ENCODE measurements at regions not wholly inside any gene's neighbourhood (a gene's known extent, or its start where the extent isn't known, plus 50 kb on each side); places are given as distances from the start of the nearest gene placed in this dataset.

GRCh38 chr5:175015028-175015685 is 290.8 kb downstream of the MSX2 start:
- 97% methylated on average over 4 of the region's 5 CpGs for WGBS (ENCODE audit: insufficient coverage)
- peaks cover 0 to 5% (median 0%) of the 10 kb centered on the region in 5 experiments for H3K27me3 ChIP-seq (replicated peaks in 2 of 5; ENCODE audit: control insufficient read depth in 4 of 5, insufficient read depth in 5 of 5, low read length in 4 of 5)
- no peak overlapping the region for H3K27ac ChIP-seq (ENCODE audit: insufficient read depth in 1 of 2, low read depth in 1 of 2, low read length in 2 of 2, poor library complexity in 1 of 2, severe bottlenecking in 2 of 2)
- H3K4me1 ChIP-seq (ENCODE audit: control extremely low read depth in 1 of 4, control insufficient read depth in 4 of 4, insufficient read depth in 4 of 4, low read length in 3 of 4) = no peaks in the 10 kb centered on the region
- no peak overlapping the region for H3K4me3 ChIP-seq (ENCODE audit: control insufficient read depth in 1 of 7, extremely low read depth in 1 of 7, insufficient read depth in 4 of 7, low read depth in 2 of 7, low read length in 6 of 7)
- H3K9me3 ChIP-seq (ENCODE audit: control extremely low read depth in 1 of 5, control insufficient read depth in 4 of 5, insufficient read depth in 2 of 5, low read depth in 1 of 5, low read length in 4 of 5) = no peaks in the 10 kb centered on the region
- POLR2A ChIA-PET = no interaction called here
- H3K36me3 ChIP-seq (ENCODE audit: control insufficient read depth in 4 of 4, insufficient read depth in 4 of 4, low read length in 3 of 4) = no peaks in the 10 kb centered on the region
- CTCF ChIA-PET = no interaction called here
- DNase-seq = no peak

GRCh38 chr5:175013251-175013650 is 288.9 kb downstream of the MSX2 start:
- Histone ChIP-seq H3K4me1 (ENCODE audit: control extremely low read depth in 1 of 4, control insufficient read depth in 4 of 4, insufficient read depth in 4 of 4, low read length in 3 of 4) (no peaks in the 10 kb centered on the region), H3K4me3 (ENCODE audit: control insufficient read depth in 1 of 7, extremely low read depth in 1 of 7, insufficient read depth in 4 of 7, low read depth in 2 of 7, low read length in 6 of 7) (no peak overlapping the region), H3K27me3 (replicated peaks in 2 of 5; ENCODE audit: control insufficient read depth in 4 of 5, insufficient read depth in 5 of 5, low read length in 4 of 5) (peaks cover 0 to 5% (median 0%) of the 10 kb centered on the region in 5 experiments), H3K27ac (ENCODE audit: insufficient read depth in 1 of 2, low read depth in 1 of 2, low read length in 2 of 2, poor library complexity in 1 of 2, severe bottlenecking in 2 of 2) (no peak overlapping the region), H3K9me3 (ENCODE audit: control extremely low read depth in 1 of 5, control insufficient read depth in 4 of 5, insufficient read depth in 2 of 5, low read depth in 1 of 5, low read length in 4 of 5) (no peaks in the 10 kb centered on the region), H3K36me3 (ENCODE audit: control insufficient read depth in 4 of 4, insufficient read depth in 4 of 4, low read length in 3 of 4) (no peaks in the 10 kb centered on the region)
- CTCF ChIA-PET = no interaction called here
- 62% methylated on average over 3 of the region's 4 CpGs for WGBS (ENCODE audit: insufficient coverage)
- DNase-seq = no peak
- POLR2A ChIA-PET = no interaction called here

- DNase-seq = no peak
- CTCF ChIA-PET = interaction anchor here (1.6 kb wide), 1 partner anchor 11 kb away, joined by 3 read pairs; no protein-coding TSS in a partner anchor
- no peaks in the 10 kb centered on the region for H3K4me1 ChIP-seq (ENCODE audit: control extremely low read depth in 1 of 4, control insufficient read depth in 4 of 4, insufficient read depth in 4 of 4, low read length in 3 of 4)
- no peaks in the 10 kb centered on the region for H3K9me3 ChIP-seq (ENCODE audit: control extremely low read depth in 1 of 5, control insufficient read depth in 4 of 5, insufficient read depth in 2 of 5, low read depth in 1 of 5, low read length in 4 of 5)
- 59% methylated on average over 6 of the region's 8 CpGs for whole genome bisulfite sequencing (ENCODE audit: insufficient coverage)
- H3K27ac ChIP-seq (ENCODE audit: insufficient read depth in 1 of 2, low read depth in 1 of 2, low read length in 2 of 2, poor library complexity in 1 of 2, severe bottlenecking in 2 of 2) = no peak overlapping the region
- POLR2A ChIA-PET = no interaction called here
- peaks cover 0 to 5% (median 0%) of the 10 kb centered on the region in 5 experiments for H3K27me3 ChIP-seq (replicated peaks in 2 of 5; ENCODE audit: control insufficient read depth in 4 of 5, insufficient read depth in 5 of 5, low read length in 4 of 5)
- no peak overlapping the region for H3K4me3 ChIP-seq (ENCODE audit: control insufficient read depth in 1 of 7, extremely low read depth in 1 of 7, insufficient read depth in 4 of 7, low read depth in 2 of 7, low read length in 6 of 7)
- no peaks in the 10 kb centered on the region for H3K36me3 ChIP-seq (ENCODE audit: control insufficient read depth in 4 of 4, insufficient read depth in 4 of 4, low read length in 3 of 4)
These were observed 287.9 kb downstream of the MSX2 start for GRCh38 chr5:175012267-175012666.

GRCh38 chr5:175003531-175003930 is 279.1 kb downstream of the MSX2 start:
- no peak overlapping the region for H3K4me3 ChIP-seq (ENCODE audit: control insufficient read depth in 1 of 7, extremely low read depth in 1 of 7, insufficient read depth in 4 of 7, low read depth in 2 of 7, low read length in 6 of 7)
- no peak for DNase-seq
- no peaks in the 10 kb centered on the region for H3K36me3 ChIP-seq (ENCODE audit: control insufficient read depth in 4 of 4, insufficient read depth in 4 of 4, low read length in 3 of 4)
- WGBS (ENCODE audit: insufficient coverage) = 100% methylated on average over 2 of the region's 2 CpGs
- ChIA-PET CTCF (no interaction called here), POLR2A (no interaction called here)
- H3K4me1 ChIP-seq (ENCODE audit: control extremely low read depth in 1 of 4, control insufficient read depth in 4 of 4, insufficient read depth in 4 of 4, low read length in 3 of 4) = no peaks in the 10 kb centered on the region
- H3K9me3 ChIP-seq (ENCODE audit: control extremely low read depth in 1 of 5, control insufficient read depth in 4 of 5, insufficient read depth in 2 of 5, low read depth in 1 of 5, low read length in 4 of 5) = peaks cover 0 to 6% (median 0%) of the 10 kb centered on the region in 5 experiments
- H3K27me3 ChIP-seq (replicated peaks in 2 of 5; ENCODE audit: control insufficient read depth in 4 of 5, insufficient read depth in 5 of 5, low read length in 4 of 5) = peaks cover 0 to 5% (median 0%) of the 10 kb centered on the region in 5 experiments
- no peak overlapping the region for H3K27ac ChIP-seq (ENCODE audit: insufficient read depth in 1 of 2, low read depth in 1 of 2, low read length in 2 of 2, poor library complexity in 1 of 2, severe bottlenecking in 2 of 2)

GRCh38 chr5:175001876-175002645 is 277.7 kb downstream of the MSX2 start:
- no peak for DNase-seq
- peaks cover 0 to 5% (median 0%) of the 10 kb centered on the region in 5 experiments for H3K27me3 ChIP-seq (replicated peaks in 2 of 5; ENCODE audit: control insufficient read depth in 4 of 5, insufficient read depth in 5 of 5, low read length in 4 of 5)
- POLR2A ChIA-PET = no interaction called here
- 80% methylated on average over 10 of the region's 11 CpGs for WGBS (ENCODE audit: insufficient coverage)
- no peaks in the 10 kb centered on the region for H3K36me3 ChIP-seq (ENCODE audit: control insufficient read depth in 4 of 4, insufficient read depth in 4 of 4, low read length in 3 of 4)
- no peak overlapping the region for H3K4me3 ChIP-seq (ENCODE audit: control insufficient read depth in 1 of 7, extremely low read depth in 1 of 7, insufficient read depth in 4 of 7, low read depth in 2 of 7, low read length in 6 of 7)
- H3K9me3 ChIP-seq (ENCODE audit: control extremely low read depth in 1 of 5, control insufficient read depth in 4 of 5, insufficient read depth in 2 of 5, low read depth in 1 of 5, low read length in 4 of 5) = peaks cover 0 to 8% (median 2%) of the 10 kb centered on the region in 5 experiments
- no peak overlapping the region for H3K27ac ChIP-seq (ENCODE audit: insufficient read depth in 1 of 2, low read depth in 1 of 2, low read length in 2 of 2, poor library complexity in 1 of 2, severe bottlenecking in 2 of 2)
- CTCF ChIA-PET = interaction anchor here (1.0 kb wide), 1 partner anchor 10 kb away, joined by 3 read pairs; no protein-coding TSS in a partner anchor
- no peaks in the 10 kb centered on the region for H3K4me1 ChIP-seq (ENCODE audit: control extremely low read depth in 1 of 4, control insufficient read depth in 4 of 4, insufficient read depth in 4 of 4, low read length in 3 of 4)

GRCh38 chr5:175001311-175001710 is 276.9 kb downstream of the MSX2 start:
- WGBS (ENCODE audit: insufficient coverage) = 50% methylated on average over 2 of the region's 2 CpGs
- H3K4me1 ChIP-seq (ENCODE audit: control extremely low read depth in 1 of 4, control insufficient read depth in 4 of 4, insufficient read depth in 4 of 4, low read length in 3 of 4) = no peaks in the 10 kb centered on the region
- POLR2A ChIA-PET = no interaction called here
- no peak overlapping the region for H3K27ac ChIP-seq (ENCODE audit: insufficient read depth in 1 of 2, low read depth in 1 of 2, low read length in 2 of 2, poor library complexity in 1 of 2, severe bottlenecking in 2 of 2)
- H3K36me3 ChIP-seq (ENCODE audit: control insufficient read depth in 4 of 4, insufficient read depth in 4 of 4, low read length in 3 of 4) = no peaks in the 10 kb centered on the region
- DNase-seq = no peak
- H3K27me3 ChIP-seq (replicated peaks in 2 of 5; ENCODE audit: control insufficient read depth in 4 of 5, insufficient read depth in 5 of 5, low read length in 4 of 5) = peaks cover 0 to 5% (median 0%) of the 10 kb centered on the region in 5 experiments
- H3K9me3 ChIP-seq (ENCODE audit: control extremely low read depth in 1 of 5, control insufficient read depth in 4 of 5, insufficient read depth in 2 of 5, low read depth in 1 of 5, low read length in 4 of 5) = peaks cover 0 to 8% (median 2%) of the 10 kb centered on the region in 5 experiments
- CTCF ChIA-PET = interaction anchor here (1.0 kb wide), 1 partner anchor 10 kb away, joined by 3 read pairs; no protein-coding TSS in a partner anchor
- no peak overlapping the region for H3K4me3 ChIP-seq (ENCODE audit: control insufficient read depth in 1 of 7, extremely low read depth in 1 of 7, insufficient read depth in 4 of 7, low read depth in 2 of 7, low read length in 6 of 7)

- no peak for DNase-seq
- Histone ChIP-seq H3K4me3 (ENCODE audit: control insufficient read depth in 1 of 7, extremely low read depth in 1 of 7, insufficient read depth in 4 of 7, low read depth in 2 of 7, low read length in 6 of 7) (no peak overlapping the region), H3K27ac (ENCODE audit: insufficient read depth in 1 of 2, low read depth in 1 of 2, low read length in 2 of 2, poor library complexity in 1 of 2, severe bottlenecking in 2 of 2) (no peak overlapping the region), H3K36me3 (ENCODE audit: control insufficient read depth in 4 of 4, insufficient read depth in 4 of 4, low read length in 3 of 4) (no peaks in the 10 kb centered on the region), H3K4me1 (ENCODE audit: control extremely low read depth in 1 of 4, control insufficient read depth in 4 of 4, insufficient read depth in 4 of 4, low read length in 3 of 4) (no peaks in the 10 kb centered on the region), H3K9me3 (ENCODE audit: control extremely low read depth in 1 of 5, control insufficient read depth in 4 of 5, insufficient read depth in 2 of 5, low read depth in 1 of 5, low read length in 4 of 5) (peaks cover 0 to 8% (median 2%) of the 10 kb centered on the region in 5 experiments), H3K27me3 (replicated peaks in 2 of 5; ENCODE audit: control insufficient read depth in 4 of 5, insufficient read depth in 5 of 5, low read length in 4 of 5) (peaks cover 0 to 3% (median 0%) of the 10 kb centered on the region in 5 experiments)
- 63% methylated on average over 6 of the region's 8 CpGs for WGBS (ENCODE audit: insufficient coverage)
- CTCF ChIA-PET = no interaction called here
- POLR2A ChIA-PET = no interaction called here
These were observed 275.2 kb downstream of the MSX2 start for GRCh38 chr5:174999581-174999980.
